Colon (tissue), 2 donors: ENCODE measurements at regions not wholly inside any gene's neighbourhood (a gene's known extent, or its start where the extent isn't known, plus 50 kb on each side); places are given as distances from the start of the nearest gene placed in this dataset.
"Not testable (repeated sequence)": the region's sequence is repeated elsewhere in the genome, so short reads cannot be mapped to it uniquely, and the experiment has no call there.

Experiments
- FAIRE-seq: peaks from 2 replicates; lab custom pipeline; 2012; peaks lifted over from hg19 to GRCh38; lab: Jason Lieb, UNC
- donor health status: control.
- donor health status: control.

DNA sequence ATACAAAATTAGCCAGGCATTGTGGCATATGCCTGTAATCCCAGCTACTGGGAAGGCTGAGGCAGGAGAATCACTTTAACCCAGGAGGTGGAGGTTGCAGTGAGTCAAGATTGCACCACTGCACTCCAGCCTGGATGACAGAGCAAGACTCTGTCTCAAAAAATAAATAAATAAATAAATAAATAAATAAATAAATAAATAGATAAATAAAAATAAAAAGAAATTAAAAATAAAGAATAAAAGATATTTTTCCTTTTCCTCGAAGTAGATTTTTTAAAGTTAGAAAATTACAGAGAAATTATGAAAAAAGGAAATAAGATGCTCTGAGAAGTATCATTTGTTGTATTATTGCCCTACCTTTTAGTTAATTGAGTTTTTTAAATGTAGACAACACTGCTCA is 1906.1 kb downstream of the MAT2B start:
- not testable (repeated sequence) for FAIRE-seq

DNA sequence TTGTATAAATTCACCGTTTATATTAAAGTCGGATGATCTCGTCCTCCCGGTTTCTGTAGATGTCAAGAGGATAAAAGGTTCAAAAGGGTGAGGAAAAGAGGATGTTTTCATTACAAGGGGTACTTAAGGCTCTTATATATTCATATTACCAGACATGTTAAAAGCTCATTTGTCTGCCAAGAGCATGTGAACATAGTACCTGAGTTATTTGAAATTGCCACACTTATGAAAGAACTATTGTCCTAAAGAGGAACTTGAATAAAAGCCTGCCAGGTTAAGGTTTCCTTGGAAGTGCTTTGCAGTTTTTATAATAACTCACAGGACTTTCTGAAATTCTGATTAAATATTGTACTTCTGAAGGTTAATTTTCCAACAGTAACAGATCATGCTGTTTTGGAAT is 1915.1 kb downstream of the MAT2B start:
- no peak for FAIRE-seq

DNA sequence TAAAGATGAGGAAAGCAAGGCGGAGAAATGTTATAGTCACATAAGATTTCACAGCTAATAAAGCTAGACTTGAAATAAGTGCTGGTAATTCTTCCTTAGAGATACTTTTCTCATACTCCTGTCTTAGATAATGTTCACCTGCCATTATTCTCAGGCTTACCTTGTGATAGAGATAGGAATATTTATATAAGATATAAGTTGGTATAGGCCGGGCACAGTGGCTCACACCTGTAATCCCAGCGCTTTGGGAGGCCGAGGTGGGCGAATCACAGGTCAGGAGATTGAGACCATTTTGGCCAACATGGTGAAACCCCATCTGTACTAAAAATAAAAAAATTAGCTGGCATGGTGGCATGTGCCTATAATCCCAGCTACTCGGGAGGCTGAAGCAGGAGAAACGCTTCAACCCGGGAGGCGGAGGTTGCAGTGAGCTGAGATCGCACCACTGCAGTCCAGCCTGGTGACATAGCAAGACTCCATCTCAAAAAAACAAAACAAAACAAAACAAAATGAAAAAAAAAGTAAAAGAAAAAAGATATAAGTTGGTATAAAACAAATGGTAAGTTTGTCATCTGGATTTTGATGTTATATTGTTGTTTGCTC is 1918.4 kb downstream of the MAT2B start:
- no peak for FAIRE-seq

DNA sequence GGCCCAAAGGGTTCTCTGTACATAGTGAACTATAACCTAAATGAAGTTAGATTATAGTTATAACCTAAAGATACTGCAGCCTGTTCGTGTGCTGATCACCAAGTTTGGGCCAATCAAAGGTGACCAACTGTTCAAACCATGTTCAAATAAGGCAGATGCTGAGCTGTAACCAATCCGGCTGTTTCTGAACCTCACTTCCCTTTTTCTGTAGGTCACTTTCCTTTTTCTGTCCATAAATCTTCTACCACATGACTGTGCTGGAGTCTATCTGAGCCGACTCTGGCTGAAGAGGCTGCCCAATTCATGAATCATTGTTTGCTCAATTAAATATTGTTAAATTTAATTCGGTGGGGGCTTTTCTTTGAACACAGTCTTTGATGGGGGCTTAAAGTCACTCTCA is 1920.2 kb downstream of the MAT2B start:
- no peak for FAIRE-seq

DNA sequence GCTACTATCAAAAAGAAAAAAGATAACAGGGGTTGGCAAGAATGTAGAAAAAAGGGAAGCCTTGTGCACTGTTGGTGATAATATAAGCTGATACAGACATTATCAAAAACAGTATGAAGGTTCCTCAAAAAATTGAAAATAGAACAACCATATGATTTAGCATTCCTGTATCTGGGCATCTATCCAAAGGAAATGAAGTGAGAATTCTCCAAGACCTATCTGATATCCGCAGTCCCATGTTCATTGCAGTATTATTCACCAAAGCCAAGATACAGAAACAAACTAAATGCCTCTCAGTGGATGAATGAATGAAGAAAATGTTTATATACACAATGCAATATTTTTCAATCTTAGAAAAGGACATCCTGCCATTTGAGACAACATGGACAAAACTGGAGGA is 1943.3 kb downstream of the MAT2B start:
- FAIRE-seq: no peak

DNA sequence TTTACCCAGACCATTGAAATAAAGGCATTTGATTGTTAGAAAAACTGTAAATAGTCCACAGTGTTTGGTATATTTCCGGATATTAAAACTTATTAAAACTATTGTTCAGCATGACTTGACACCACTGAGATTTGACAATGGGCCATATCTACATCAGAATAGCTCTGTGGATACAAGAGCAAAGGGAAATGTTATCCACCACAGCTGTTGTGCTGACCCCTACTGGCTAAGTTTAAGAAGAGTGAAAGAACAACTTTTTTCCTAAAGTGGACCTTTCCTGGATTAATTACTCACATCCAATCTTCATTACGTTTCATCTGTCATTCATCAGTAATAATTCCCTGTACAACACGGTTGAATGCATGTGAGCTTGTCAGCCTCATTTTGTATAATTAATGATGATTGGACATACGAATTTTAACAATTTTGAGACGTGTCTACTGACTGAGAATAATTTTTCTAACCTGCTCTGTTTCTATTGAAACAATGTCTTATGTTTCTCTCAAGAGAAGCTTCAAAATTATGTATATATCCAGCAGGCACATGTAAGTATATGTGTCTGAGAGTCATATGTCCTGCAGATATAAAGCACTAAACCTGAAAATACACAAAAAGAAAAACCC is 1952.6 kb downstream of the MAT2B start:
- FAIRE-seq: no peak

DNA sequence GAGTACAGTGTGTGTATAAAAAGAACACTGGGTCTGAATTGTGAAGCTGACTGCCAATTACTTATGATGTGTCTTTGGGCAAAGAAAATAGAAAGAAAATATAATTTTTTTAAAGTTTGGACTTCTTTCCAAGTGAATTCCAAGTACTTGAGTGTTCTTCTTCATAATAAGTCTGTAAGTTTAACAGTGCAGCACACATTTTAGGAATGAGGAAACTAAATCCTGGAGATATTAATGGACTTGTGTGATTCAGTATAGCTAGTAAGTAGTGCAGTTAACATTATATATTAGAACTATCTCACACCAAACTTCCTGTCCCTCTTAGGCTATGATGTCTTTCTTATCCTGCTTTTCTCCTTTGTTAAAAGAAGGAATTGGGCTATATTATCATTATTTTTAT is 1953.8 kb downstream of the MAT2B start:
- no peak for FAIRE-seq

DNA sequence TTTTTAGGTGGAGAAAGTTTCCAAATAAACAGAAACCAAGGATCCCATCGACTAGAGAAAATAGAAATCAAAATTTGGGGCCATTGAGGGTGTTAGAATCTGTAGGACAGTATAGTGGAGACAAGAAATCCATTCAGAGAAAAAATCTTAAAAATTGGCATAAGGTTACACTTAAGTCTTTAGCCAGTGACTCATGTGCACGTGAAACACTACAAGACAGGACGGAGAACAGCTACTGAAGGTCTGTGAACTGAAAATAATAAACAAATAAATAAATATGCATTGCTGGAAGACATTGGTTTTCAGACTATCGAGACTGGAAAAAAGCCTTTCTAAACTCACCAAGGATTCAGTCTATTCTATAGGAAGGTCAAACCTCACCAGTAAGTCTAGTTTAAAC is 1955.5 kb downstream of the MAT2B start:
- FAIRE-seq: no peak

DNA sequence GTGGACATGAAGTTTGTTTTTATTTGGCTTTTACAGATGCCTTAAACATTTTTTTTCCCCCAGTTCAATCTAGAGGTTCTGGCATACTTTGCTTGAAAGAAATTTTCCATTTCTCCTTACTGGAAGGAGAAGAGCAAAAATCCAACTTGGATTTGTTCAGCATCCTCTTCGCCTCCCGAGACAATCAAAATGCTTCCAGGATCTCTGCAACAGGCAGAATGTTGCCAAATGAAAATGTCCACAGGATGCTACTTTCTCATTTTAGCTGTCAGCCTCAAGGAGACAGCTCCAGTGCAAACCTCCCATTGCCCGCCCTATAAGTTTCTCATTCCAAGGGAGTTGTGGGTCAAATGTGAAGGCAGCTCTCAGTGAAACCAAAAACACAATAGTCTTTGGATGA is 1972.1 kb downstream of the MAT2B start:
- no peak for FAIRE-seq

DNA sequence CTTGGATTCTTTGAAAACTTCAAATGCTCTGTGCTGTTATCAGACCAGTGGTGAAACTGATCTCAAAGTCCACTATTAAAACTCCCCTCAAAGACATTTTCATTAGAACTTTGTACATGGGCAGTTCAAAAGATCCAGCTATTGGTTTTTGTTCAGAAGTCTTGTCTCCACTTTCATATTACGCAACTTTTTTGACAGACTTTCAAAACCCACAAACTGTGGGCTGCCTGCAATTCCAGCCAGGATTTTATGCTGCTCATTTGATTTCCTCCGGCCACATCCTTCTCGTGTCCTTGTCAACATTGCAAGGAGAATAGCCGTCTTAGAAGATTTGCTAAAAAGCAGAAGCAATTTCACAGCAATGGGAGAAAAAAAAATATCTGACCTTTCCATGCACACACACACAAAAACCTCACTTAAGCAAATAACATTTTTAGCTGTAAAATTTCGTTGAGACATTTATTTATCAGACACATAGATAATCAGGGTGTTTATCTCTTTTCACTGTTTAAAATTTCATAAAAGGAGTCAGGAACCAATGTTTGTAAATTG is 1990.5 kb downstream of the MAT2B start:
- no peak for FAIRE-seq

DNA sequence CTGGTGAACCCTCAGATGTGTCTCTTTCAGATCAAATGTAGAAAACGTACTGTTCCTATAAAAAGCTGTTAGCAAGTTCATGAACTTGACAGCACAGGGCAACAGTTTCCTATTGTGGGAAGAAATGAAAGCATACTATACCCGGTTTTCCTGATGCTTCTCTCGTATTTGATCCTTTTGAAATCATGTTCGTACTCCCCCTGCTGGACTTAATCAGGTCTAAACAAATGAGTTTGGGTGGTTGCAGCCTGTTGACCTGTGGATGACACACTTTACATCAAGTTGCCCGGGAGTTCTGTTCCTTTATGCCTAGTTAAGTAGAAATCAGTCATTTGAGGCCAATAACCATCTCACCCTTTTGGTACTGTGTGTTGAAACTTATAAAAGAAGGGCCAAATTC is 1992.3 kb downstream of the MAT2B start:
- no peak for FAIRE-seq

DNA sequence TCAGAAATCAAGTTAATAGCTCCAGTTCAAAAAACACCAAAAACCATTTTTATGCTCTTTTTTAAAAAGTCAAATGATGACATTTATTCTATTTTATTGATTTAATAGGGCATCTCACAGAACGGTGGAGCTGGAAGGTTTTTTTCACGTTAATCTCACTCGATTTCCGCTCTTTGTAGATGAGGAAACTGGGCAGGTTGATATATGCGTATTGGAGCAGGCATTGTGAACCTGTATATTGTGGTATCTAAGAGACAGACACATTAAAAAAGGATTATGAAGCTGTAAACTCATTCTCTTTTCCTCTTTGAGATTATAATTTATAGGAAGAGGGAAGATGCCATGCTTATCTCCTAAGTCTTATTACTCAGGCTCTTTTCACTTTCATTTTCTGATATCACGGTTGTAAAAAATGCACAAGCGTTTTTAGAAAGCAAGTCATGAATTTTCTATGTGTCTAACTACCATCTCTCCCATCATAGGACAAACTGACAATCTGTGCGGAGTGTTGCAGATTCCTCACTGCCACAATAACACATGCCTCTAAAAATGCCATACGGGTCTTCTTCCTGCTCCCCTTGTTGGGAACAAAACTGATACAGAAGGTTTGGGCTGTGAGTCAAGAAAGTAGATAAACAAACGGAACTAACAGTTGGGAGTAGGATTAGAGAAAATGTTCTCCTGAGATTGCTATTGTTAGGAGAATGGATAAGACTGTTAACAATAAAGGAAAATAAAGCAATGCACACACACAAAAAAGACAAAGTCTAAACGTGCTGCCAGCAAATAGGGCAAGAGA is 1997.7 kb downstream of the MAT2B start:
- FAIRE-seq: no peak

DNA sequence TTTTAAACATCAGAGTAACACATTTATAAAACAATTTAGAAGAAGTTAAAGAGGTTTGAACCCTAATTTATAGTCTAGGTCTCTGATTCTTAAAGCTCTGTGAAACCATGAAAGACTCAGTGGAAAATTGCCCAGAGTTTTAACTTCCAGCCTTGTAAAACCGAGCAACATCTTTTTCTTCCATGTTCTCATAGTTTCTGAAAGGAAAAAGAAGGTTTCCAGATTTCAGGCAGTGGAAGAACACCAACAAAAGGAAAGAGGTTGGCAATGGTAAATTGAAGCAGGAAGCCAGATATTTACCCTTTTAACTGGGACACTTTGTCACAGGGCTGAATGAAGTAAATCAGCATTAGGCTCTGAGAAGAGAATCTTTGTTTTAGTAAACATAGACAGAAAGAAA is 1999.3 kb downstream of the MAT2B start:
- FAIRE-seq: no peak

DNA sequence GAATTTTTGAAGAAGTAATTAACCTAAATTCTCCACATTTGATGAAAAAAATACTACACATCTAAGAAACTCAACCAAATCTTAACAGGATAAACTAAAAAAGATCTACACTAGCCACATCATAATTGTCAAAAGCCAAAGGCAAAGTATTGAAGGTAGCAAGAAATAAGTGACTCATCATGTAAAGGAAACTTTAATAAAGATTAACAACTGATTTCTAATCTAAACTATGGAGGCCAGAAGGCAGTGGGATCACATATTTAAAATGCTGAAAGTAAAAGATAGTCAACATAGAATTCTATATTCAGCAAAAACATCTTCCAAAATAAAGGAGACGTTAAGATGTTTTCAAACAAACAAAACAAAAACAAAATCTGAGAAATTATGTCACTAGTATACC is 2002.9 kb downstream of the MAT2B start:
- no peak for FAIRE-seq

DNA sequence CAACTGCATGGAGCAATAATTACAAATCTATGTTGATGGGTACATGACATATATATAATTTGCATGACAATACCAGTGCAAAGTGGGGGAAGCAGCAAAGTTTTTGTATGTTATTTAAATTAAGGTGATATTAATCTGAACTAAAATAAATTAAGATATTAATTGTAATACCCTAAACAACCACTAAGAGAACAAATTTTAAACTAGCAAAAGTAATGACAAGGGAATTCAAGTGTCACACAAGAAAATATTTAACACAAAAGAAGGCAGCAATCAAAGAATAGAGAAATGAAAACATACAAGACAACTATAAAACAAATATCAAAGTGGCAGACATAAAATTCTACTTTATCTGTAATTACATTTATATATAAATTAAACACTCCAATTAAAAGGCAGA is 2003.4 kb downstream of the MAT2B start:
- no peak for FAIRE-seq

DNA sequence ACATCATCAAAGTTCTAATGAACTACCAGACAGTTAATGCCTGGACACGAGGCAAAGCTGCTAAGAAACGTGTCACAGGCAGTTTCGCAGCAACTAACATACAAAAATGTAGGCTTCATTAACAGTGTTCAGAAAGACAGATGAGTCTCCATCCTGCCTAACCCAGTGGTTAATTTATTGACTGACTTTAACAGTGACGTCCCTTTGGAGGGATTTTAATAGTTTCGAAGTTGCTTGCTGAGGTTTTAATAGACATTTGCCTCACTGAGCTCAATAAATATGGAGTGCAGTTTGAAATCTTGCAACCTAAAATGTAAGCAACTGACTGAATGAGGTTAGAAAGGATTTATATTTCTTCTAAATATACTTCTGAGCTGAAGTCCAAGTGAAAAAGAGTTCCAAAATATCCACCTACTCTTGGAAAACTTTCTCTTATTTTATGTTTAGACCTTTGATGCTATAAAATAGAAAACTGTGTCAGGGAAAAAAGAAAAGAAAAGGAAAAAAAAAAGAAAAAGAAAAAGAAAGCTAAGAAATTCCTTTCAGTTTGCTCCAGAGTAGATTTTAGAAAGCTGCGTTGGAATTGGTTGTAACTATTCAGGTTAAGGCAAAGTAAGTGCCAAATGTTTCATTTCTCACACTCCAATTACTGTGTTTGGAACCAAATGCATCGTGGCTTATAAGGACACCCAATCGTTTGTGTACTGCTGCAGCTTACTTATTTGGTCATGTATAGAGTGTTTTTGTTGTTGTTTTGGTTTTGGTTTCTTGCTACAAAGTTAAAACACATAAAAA is 2016.6 kb downstream of the MAT2B start:
- FAIRE-seq: no peak

DNA sequence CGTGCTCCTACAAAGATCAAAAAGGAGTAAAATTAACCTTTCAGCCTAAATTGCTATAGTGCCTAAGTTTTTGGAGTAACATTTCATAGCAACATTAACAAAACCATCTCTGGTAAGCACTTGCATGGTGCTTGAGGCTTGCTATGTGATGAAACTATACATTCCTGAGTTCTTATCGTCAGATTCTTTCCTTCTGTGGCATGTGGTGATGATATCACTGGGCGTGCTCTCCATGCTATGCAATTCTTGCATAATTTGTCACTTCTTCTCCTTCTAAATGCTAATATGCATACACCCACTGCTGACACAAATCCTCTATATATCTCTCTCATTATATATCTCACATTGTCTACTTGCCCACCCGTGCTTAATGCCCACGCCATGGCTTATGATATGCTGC is 2019.9 kb downstream of the MAT2B start:
- no peak for FAIRE-seq

DNA sequence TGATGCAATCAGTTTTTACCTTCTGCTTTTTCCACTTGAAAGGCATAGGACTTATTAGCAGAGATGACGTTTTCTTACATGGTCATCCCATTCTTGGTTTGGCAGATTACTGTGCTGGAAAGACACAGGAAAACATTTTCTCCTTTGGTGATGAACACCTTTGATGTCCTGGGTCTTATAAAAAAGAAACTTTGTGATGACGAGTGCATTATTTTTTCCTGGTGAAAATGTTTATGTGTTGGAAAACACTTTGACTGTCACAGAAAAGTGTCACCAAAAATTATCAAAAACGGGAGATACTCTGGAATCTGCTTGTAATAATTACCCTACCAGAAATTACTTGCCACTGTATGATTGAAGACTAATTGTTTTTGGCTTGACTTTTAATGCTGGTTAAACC is 2020.9 kb downstream of the MAT2B start:
- no peak for FAIRE-seq

DNA sequence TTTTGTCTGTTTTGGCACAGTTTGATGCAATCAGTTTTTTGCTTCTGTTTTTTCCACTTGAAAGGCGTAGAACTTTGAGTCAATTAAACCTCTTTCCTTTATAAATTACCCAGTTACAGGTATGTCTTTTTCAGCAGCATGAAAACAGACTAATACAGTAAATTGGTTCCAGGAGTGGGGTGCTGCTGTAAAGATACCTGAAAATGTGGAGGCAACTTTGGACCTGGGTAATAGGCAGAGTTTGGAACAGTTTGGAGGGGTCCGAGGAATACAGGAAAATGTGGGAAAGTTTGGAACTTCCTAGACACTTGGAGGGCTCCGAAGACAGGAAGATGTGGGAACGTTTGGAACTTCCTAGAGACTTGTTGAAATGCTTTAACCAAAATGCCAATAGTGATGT is 2022.2 kb downstream of the MAT2B start:
- FAIRE-seq: no peak

DNA sequence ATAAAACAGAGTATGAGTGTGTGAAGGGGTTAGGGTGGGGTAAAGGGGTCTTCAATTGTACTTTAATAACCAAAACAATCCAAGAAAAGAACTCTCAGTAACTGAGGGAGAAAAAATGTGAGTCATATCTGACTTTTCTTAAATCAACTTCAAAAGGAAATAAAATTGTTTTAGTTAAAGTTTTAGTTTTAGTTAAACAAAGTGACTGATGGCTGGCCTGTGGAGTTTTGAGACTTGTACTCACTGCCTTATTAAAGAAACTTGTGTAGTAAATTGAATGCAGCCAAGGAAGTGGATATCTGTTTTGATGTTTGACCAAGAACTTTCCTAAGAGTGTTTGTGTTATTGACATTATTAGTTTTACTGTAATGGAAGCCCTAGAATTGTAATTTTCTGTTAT is 2032.6 kb downstream of the MAT2B start:
- no peak for FAIRE-seq

DNA sequence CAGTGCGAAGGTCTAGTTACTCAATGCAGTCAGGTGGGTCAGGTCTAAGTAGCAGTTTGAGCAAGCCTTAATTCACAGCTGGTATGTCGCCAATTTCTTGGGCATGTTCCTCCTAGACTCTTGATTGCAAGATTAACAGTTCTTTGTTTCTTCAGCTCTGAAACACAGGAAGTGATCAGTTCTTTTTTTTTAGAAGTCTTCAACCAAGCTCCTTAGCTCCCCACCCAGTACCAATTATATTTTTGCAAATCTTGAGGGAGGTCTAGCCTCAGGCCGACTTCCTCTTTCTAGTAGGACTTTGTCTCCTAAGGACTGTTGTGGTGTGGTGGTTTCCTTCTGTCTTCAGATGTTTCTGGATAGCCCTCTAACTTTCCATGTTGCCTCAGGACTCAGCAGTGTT is 2054.2 kb downstream of the MAT2B start:
- no peak for FAIRE-seq

DNA sequence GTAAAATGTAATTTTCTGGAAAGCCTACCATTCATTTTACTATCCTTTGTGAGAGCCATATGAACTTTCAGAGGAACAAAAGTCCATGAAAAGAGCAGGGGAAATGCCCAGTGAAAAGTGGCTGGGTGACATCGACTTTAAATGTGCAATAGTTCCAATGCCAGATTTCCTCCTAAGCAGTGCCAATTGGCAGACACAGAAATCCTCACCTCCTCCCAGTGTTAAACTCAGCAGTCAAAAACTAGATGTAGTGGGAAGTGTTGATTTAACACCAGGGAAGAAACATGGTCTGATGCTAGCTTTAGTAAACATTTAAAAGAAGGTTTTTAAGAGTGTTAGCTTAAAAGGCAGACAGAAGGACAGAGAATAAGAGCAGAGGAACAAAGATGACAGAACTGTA is 2055.2 kb downstream of the MAT2B start:
- no peak for FAIRE-seq

DNA sequence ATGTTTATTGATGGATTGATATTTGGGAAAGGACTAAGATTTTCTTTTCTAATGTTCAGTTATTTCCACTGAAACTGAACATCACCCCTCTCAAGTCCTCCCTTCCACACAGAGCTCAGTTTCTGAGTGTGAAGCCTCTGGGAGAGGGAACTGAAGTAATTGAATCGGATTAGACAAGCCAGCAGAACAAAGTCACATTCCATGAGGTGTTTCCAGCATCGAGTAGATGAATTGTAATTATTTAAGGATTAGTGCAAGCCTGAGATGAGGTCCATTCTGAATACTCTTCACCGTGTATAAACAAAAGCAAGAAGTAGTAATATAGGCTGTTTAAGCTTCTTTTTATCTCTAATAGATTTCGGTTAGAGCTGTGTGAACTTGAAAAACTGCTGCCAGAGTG is 2060.5 kb downstream of the MAT2B start:
- no peak for FAIRE-seq
